ENCODE measurements at regions not wholly inside any gene's neighbourhood (a gene's known extent, or its start where the extent isn't known, plus 50 kb on each side); places are given as distances from the start of the nearest gene placed in this dataset.

GRCh38 chr6:1122083-1122482 is 189.8 kb upstream of the FOXQ1 start:
- no peaks in the 10 kb centered on the region for H3K36me3 Mint-ChIP-seq (ENCODE audit: low read depth)
- no peaks in the 10 kb centered on the region for H3K9me3 Mint-ChIP-seq

DNA sequence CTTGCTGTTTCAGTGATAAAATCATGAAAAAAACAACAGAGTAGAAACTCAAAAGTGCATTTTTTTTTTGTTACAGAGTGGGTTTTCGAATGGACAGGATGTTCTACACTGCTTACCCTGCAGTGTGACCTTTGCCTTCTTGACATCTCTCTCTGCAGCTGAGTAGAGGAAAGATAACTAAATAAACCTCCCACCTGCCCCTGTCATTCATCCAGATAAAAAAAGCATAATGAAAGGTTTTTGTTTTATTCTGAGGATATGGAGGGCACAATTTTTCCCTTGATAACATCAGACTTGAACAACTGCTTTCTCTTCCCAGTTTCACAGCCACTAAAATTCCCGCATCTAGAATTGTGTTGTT is 193.6 kb upstream of the FOXQ1 start:
- H3K36me3 Mint-ChIP-seq (ENCODE audit: low read depth) = no peaks in the 10 kb centered on the region
- intact Hi-C loops (cut with micrococcal nuclease) = no loop called here
- no peaks in the 10 kb centered on the region for H3K9me3 Mint-ChIP-seq
- no peak overlapping the region for H3K4me3 Mint-ChIP-seq
- H3K27me3 Mint-ChIP-seq = peaks cover 3% of the 10 kb centered on the region
- no peaks in the 10 kb centered on the region for H3K4me1 Mint-ChIP-seq
- no peak for DNase-seq
- no peak overlapping the region for H3K27ac Mint-ChIP-seq

More at GRCh38 chr6:1122083-1122482, 189.8 kb upstream of the FOXQ1 start:
- Mint-ChIP-seq H3K27me3 (peaks cover 3% of the 10 kb centered on the region), H3K4me3 (no peak overlapping the region), H3K4me1 (no peaks in the 10 kb centered on the region), H3K27ac (no peak overlapping the region)
- intact Hi-C loops (cut with micrococcal nuclease) = no loop called here
- no peak for DNase-seq

- no peak for DNase-seq
- no peaks in the 10 kb centered on the region for H3K9me3 Mint-ChIP-seq
- H3K36me3 Mint-ChIP-seq (ENCODE audit: low read depth) = no peaks in the 10 kb centered on the region
- H3K27ac Mint-ChIP-seq = no peak overlapping the region
- H3K4me3 Mint-ChIP-seq = no peak overlapping the region
- H3K27me3 Mint-ChIP-seq = peaks cover 3% of the 10 kb centered on the region
- intact Hi-C loops (cut with micrococcal nuclease) = no loop called here
- H3K4me1 Mint-ChIP-seq = no peaks in the 10 kb centered on the region
Observed at GRCh38 chr6:1117530-1118286, 194.2 kb upstream of the FOXQ1 start.

GRCh38 chr6:1116149-1116548 is 195.7 kb upstream of the FOXQ1 start:
- Mint-ChIP-seq H3K9me3 (no peaks in the 10 kb centered on the region), H3K36me3 (ENCODE audit: low read depth) (no peaks in the 10 kb centered on the region), H3K4me1 (no peaks in the 10 kb centered on the region), H3K27ac (no peak overlapping the region), H3K27me3 (peaks cover 3% of the 10 kb centered on the region), H3K4me3 (no peak overlapping the region)
- intact Hi-C loops (cut with micrococcal nuclease) = no loop called here
- DNase-seq = no peak

- peaks cover 3% of the 10 kb centered on the region for H3K27me3 Mint-ChIP-seq
- no peaks in the 10 kb centered on the region for H3K36me3 Mint-ChIP-seq (ENCODE audit: low read depth)
- no peaks in the 10 kb centered on the region for H3K4me1 Mint-ChIP-seq
- no peak for DNase-seq
- no peak overlapping the region for H3K4me3 Mint-ChIP-seq
- no peaks in the 10 kb centered on the region for H3K9me3 Mint-ChIP-seq
- H3K27ac Mint-ChIP-seq = no peak overlapping the region
- intact Hi-C loops (cut with micrococcal nuclease) = no loop called here
Observed at GRCh38 chr6:1113916-1114540, 197.9 kb upstream of the FOXQ1 start.

DNA sequence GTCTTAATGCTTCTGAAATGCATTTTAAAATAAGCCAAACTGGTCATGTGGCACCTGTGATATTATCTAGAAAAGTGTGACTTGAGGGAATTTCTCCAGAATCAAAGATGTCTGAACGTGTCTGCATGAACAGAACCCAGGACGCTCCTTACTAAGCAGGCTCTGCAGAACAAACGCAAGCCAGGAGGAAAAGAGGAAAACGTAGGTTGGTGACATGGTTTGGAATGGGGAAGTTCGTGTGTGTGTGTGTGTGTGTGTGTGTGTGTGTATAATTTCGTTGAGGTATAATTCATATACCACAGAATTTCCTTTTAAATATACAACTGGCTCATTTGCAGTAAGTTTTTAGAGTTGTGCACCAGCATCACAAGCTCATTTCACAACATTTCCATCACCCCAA is 200.5 kb upstream of the FOXQ1 start:
- H3K27ac Mint-ChIP-seq = no peak overlapping the region
- H3K36me3 Mint-ChIP-seq (ENCODE audit: low read depth) = no peaks in the 10 kb centered on the region
- peaks cover 1% of the 10 kb centered on the region for H3K27me3 Mint-ChIP-seq
- no peaks in the 10 kb centered on the region for H3K9me3 Mint-ChIP-seq
- DNase-seq = no peak
- no peaks in the 10 kb centered on the region for H3K4me1 Mint-ChIP-seq
- no peak overlapping the region for H3K4me3 Mint-ChIP-seq
- intact Hi-C loops (cut with micrococcal nuclease) = no loop called here

DNA sequence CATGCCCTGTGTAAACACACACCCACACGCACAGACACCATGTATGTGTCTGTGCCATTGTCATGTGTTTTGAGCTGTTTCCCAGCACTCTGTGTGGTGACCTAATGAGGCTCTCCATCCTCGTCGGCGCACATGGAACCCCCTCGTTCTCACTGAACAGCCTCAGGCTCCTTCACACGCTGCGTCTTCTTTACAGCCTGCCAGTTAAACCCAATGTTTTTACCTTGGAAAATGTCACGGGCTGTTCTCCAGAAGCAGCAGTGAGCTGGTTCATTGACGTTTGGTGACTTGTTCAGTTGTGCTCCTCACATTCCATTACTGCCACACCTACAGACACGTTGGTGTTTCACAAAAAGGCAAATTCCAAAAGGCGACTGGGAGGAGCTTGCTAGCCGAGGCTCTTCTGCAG is 201.0 kb upstream of the FOXQ1 start:
- Mint-ChIP-seq H3K4me3 (no peak overlapping the region), H3K4me1 (no peaks in the 10 kb centered on the region), H3K27me3 (peaks cover 1% of the 10 kb centered on the region), H3K27ac (no peak overlapping the region), H3K36me3 (ENCODE audit: low read depth) (no peaks in the 10 kb centered on the region), H3K9me3 (no peaks in the 10 kb centered on the region)
- intact Hi-C loops (cut with micrococcal nuclease) = no loop called here
- no peak for DNase-seq

DNA sequence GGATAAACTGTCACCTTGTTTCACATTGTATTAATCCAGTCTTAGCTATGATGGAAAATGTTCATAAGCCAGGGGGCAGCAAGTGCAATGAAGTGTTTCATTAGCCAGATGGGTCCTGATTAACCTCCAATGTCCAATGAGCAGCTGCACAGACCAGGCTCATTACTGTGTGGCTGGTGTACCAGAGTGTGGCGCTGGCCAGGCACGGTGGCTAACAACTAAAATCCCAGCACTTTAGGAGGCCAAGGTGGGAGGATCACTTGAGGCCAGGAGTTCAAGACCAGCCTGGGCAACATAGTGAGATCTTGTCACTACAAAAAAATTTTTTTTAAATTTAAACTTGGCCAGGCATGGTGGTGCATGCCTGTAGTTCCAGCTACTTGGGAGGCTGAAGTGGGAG is 201.7 kb upstream of the FOXQ1 start:
- no peak overlapping the region for H3K4me3 Mint-ChIP-seq
- no peaks in the 10 kb centered on the region for H3K4me1 Mint-ChIP-seq
- intact Hi-C loops (cut with micrococcal nuclease) = no loop called here
- no peaks in the 10 kb centered on the region for H3K9me3 Mint-ChIP-seq
- DNase-seq = no peak
- no peak overlapping the region for H3K27ac Mint-ChIP-seq
- no peaks in the 10 kb centered on the region for H3K36me3 Mint-ChIP-seq (ENCODE audit: low read depth)
- peaks cover 1% of the 10 kb centered on the region for H3K27me3 Mint-ChIP-seq

DNA sequence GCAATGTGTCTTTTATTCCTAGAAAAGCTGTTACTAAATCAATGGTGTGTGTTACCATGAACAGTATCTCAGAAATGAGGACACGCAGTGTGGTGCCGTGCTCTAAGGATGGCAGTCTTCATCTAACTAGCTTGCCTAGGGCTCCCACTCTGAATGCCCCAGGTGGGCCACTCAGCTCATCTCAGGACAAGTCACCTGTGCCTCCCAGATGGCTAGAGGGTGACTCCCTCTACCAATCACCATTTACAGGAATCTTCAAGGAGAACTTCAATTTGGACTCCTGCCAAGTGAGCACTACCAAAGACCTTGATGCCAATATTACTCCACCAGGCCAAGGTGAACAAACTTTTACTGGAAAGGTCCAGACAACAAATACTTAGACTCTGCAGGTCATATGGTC is 202.8 kb upstream of the FOXQ1 start:
- DNase-seq = no peak
- Mint-ChIP-seq H3K36me3 (ENCODE audit: low read depth) (no peaks in the 10 kb centered on the region), H3K27ac (no peak overlapping the region), H3K4me1 (no peaks in the 10 kb centered on the region), H3K4me3 (no peak overlapping the region), H3K27me3 (peaks cover 1% of the 10 kb centered on the region), H3K9me3 (no peaks in the 10 kb centered on the region)
- intact Hi-C loops (cut with micrococcal nuclease) = no loop called here

DNA sequence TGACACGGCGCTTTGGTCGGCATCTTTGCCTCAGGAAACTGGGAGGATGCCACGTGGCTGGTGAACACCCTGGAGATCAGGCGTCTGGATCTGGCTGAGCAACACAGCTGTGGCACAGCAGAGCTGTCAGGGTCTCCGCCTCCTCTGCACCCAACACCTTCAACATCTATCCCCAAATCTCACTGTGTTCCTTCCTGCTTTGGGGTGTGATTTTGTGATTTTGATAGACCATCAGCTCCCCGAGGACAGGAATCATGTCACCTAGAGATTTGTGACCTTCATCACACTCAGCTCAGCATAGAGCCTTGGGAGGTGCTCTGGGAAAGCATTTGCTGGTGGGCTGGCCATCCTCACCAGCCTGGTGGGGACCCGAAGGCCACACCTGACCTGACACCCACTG is 203.7 kb upstream of the FOXQ1 start:
- DNase-seq = no peak
- no peak overlapping the region for H3K4me3 Mint-ChIP-seq
- intact Hi-C loops (cut with micrococcal nuclease) = no loop called here
- H3K36me3 Mint-ChIP-seq (ENCODE audit: low read depth) = no peaks in the 10 kb centered on the region
- peaks cover 1% of the 10 kb centered on the region for H3K27me3 Mint-ChIP-seq
- no peak overlapping the region for H3K27ac Mint-ChIP-seq
- no peaks in the 10 kb centered on the region for H3K4me1 Mint-ChIP-seq
- H3K9me3 Mint-ChIP-seq = no peaks in the 10 kb centered on the region

DNA sequence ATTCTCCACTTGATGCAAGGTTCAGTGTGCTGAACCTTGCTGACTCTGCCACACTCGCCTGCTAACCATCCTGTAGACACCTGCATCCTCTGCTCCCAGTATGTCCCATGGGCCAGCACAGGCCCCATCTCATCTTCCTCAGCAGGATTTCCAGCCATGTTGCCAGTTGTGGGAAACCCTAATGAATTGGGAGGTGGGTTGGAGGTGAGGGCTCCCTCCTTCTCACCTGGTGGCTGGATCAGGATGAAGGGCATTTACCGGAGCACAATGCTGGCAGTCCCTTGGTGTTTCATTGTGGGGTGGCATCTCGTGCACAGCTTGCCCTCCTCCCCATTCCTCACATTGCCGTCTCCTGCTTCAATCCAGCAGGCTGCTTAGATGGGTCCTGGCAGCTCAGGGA is 204.3 kb upstream of the FOXQ1 start:
- H3K27me3 Mint-ChIP-seq = peaks cover 1% of the 10 kb centered on the region
- H3K4me1 Mint-ChIP-seq = no peaks in the 10 kb centered on the region
- H3K27ac Mint-ChIP-seq = no peak overlapping the region
- H3K4me3 Mint-ChIP-seq = no peak overlapping the region
- H3K36me3 Mint-ChIP-seq (ENCODE audit: low read depth) = no peaks in the 10 kb centered on the region
- no peaks in the 10 kb centered on the region for H3K9me3 Mint-ChIP-seq
- DNase-seq = no peak
- intact Hi-C loops (cut with micrococcal nuclease) = no loop called here

GRCh38 chr6:1105833-1106400 is 206.0 kb upstream of the FOXQ1 start:
- no peak overlapping the region for H3K4me3 Mint-ChIP-seq
- no peak overlapping the region for H3K27ac Mint-ChIP-seq
- H3K4me1 Mint-ChIP-seq = no peaks in the 10 kb centered on the region
- H3K36me3 Mint-ChIP-seq (ENCODE audit: low read depth) = no peaks in the 10 kb centered on the region
- intact Hi-C loops (cut with micrococcal nuclease) = no loop called here
- H3K9me3 Mint-ChIP-seq = no peaks in the 10 kb centered on the region
- peaks cover 3% of the 10 kb centered on the region for H3K27me3 Mint-ChIP-seq
- no peak for DNase-seq

DNA sequence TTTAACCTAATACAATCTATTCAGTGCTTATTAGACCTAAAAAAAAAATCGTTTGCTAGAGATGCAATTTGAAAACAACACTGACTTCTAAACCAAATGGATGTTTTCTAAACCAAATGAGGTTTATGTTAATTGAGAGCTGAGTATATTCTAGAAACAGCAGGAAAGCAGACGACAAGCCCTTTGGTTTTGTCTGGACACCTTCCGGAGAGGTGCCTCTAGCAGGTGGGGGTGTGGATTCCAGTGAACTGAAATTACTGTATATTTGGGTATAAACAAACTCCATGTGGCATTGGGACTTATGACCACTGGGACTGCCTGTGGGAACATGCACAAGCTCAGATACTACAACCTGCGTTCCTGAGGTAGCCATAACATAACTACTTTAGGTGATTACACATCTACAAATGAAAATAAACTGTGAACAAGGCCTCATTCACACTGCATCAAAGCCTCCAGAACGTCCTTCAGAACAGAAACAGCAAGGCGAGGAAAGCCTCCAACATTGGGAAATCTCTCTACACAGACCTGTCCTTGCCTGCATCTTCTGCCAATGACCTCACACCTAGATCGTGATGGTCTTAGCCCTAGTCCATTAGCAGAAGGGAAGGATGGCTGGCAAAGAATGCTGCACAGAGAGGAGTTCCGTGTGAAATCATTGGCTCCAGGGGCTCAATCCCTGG is 206.8 kb upstream of the FOXQ1 start:
- no peak overlapping the region for H3K27ac Mint-ChIP-seq
- intact Hi-C loops (cut with micrococcal nuclease) = no loop called here
- no peaks in the 10 kb centered on the region for H3K4me1 Mint-ChIP-seq
- peaks cover 3% of the 10 kb centered on the region for H3K27me3 Mint-ChIP-seq
- H3K36me3 Mint-ChIP-seq (ENCODE audit: low read depth) = no peaks in the 10 kb centered on the region
- no peak for DNase-seq
- no peaks in the 10 kb centered on the region for H3K9me3 Mint-ChIP-seq
- no peak overlapping the region for H3K4me3 Mint-ChIP-seq

DNA sequence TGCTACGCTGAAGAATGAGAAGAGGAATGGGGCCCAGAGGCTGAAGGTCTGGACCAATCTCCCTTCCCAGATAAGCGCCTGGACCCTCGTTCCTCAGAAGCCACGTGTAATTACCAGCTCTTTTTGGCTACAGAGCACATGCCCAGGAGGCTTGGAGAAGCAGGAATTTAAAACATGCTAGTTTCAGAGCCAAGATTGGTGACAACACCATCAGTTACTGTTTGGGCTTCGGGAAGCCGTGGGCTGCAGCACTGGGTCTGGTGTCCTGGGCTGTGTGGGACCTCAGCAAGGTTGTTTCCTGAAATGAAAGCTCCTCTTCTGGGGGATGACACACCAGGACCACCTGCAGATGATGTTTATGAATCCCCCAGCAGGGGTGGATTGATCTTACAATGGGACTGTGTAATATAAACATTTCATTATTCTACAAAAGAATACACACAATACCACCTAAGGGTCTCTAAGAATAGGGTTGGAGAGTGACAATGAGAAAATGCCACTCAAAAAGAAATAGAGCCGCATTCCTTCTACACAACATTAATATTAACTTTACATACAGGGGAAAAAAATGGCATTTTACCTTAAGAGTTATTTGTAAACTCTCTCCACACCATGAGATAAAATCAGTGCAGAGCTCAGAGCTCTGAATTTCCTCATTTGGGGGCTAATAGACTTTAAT is 207.8 kb upstream of the FOXQ1 start:
- intact Hi-C loops (cut with micrococcal nuclease) = no loop called here
- peaks cover 3% of the 10 kb centered on the region for H3K27me3 Mint-ChIP-seq
- DNase-seq = no peak
- H3K4me3 Mint-ChIP-seq = no peak overlapping the region
- no peaks in the 10 kb centered on the region for H3K36me3 Mint-ChIP-seq (ENCODE audit: low read depth)
- no peak overlapping the region for H3K27ac Mint-ChIP-seq
- H3K4me1 Mint-ChIP-seq = no peaks in the 10 kb centered on the region
- H3K9me3 Mint-ChIP-seq = no peaks in the 10 kb centered on the region

Measured in activated CD4-positive, alpha-beta T cell treated with anti-CD3 and anti-CD28 coated beads, Interleukin-2, amount 10 ng/mL, durations not matched to agents 24 days and 14 days (primary cell).